ENCODE measurements at regions not wholly inside any gene's neighbourhood (a gene's known extent, or its start where the extent isn't known, plus 50 kb on each side); places are given as distances from the start of the nearest gene placed in this dataset.
"Not testable (repeated sequence)": the region's sequence is repeated elsewhere in the genome, so short reads cannot be mapped to it uniquely, and the experiment has no call there.

- H3K4me1 ChIP-seq (ENCODE audit: control insufficient read depth in 1 of 2, insufficient read depth in 2 of 2, low read length in 2 of 2); H3K27ac ChIP-seq (ENCODE audit: low read length); H3K4me3 ChIP-seq (ENCODE audit: low read depth in 1 of 2, low read length in 2 of 2); H3K36me3 ChIP-seq (ENCODE audit: control insufficient read depth in 1 of 2, insufficient read depth in 2 of 2, low read length in 2 of 2); H3K9me3 ChIP-seq (ENCODE audit: control insufficient read depth in 1 of 2, low read length in 2 of 2); H3K27me3 ChIP-seq (ENCODE audit: low read depth, low read length): not testable (repeated sequence)
These were observed 61.2 kb upstream of the ZNF322 start for GRCh38 chr6:26720663-26721218.

GRCh38 chr6:26730019-26730766, 70.6 kb upstream of the ZNF322 start:
- H3K27ac ChIP-seq (ENCODE audit: low read length); H3K36me3 ChIP-seq (ENCODE audit: control insufficient read depth in 1 of 2, insufficient read depth in 2 of 2, low read length in 2 of 2); H3K4me1 ChIP-seq (ENCODE audit: control insufficient read depth in 1 of 2, insufficient read depth in 2 of 2, low read length in 2 of 2); H3K4me3 ChIP-seq (ENCODE audit: low read depth in 1 of 2, low read length in 2 of 2); H3K9me3 ChIP-seq (ENCODE audit: control insufficient read depth in 1 of 2, low read length in 2 of 2); H3K27me3 ChIP-seq (ENCODE audit: low read depth, low read length): not testable (repeated sequence)

GRCh38 chr6:26734776-26735472, 75.4 kb upstream of the ZNF322 start:
- H3K36me3 ChIP-seq (ENCODE audit: control insufficient read depth in 1 of 2, insufficient read depth in 2 of 2, low read length in 2 of 2); H3K27ac ChIP-seq (ENCODE audit: low read length); H3K27me3 ChIP-seq (ENCODE audit: low read depth, low read length); H3K9me3 ChIP-seq (ENCODE audit: control insufficient read depth in 1 of 2, low read length in 2 of 2); H3K4me1 ChIP-seq (ENCODE audit: control insufficient read depth in 1 of 2, insufficient read depth in 2 of 2, low read length in 2 of 2); H3K4me3 ChIP-seq (ENCODE audit: low read depth in 1 of 2, low read length in 2 of 2): not testable (repeated sequence)

GRCh38 chr6:26739811-26740210, 80.3 kb upstream of the ZNF322 start:
- H3K36me3 ChIP-seq (ENCODE audit: control insufficient read depth in 1 of 2, insufficient read depth in 2 of 2, low read length in 2 of 2): no peaks in the 10 kb centered on the region
- H3K4me1 ChIP-seq (ENCODE audit: control insufficient read depth in 1 of 2, insufficient read depth in 2 of 2, low read length in 2 of 2): no peaks in the 10 kb centered on the region
- H3K9me3 ChIP-seq (ENCODE audit: control insufficient read depth in 1 of 2, low read length in 2 of 2): no peaks in the 10 kb centered on the region
- H3K27ac ChIP-seq (ENCODE audit: low read length): no peak overlapping the region
- H3K27me3 ChIP-seq (ENCODE audit: low read depth, low read length): peaks cover 9% of the 10 kb centered on the region
- no peak overlapping the region for H3K4me3 ChIP-seq (ENCODE audit: low read depth in 1 of 2, low read length in 2 of 2)

GRCh38 chr6:26743157-26743821, 83.7 kb upstream of the ZNF322 start:
- Histone ChIP-seq H3K27me3 (ENCODE audit: low read depth, low read length) (peaks cover 9% of the 10 kb centered on the region), H3K4me3 (ENCODE audit: low read depth in 1 of 2, low read length in 2 of 2) (no peak overlapping the region), H3K9me3 (ENCODE audit: control insufficient read depth in 1 of 2, low read length in 2 of 2) (no peaks in the 10 kb centered on the region), H3K27ac (ENCODE audit: low read length) (no peak overlapping the region), H3K36me3 (ENCODE audit: control insufficient read depth in 1 of 2, insufficient read depth in 2 of 2, low read length in 2 of 2) (no peaks in the 10 kb centered on the region), H3K4me1 (ENCODE audit: control insufficient read depth in 1 of 2, insufficient read depth in 2 of 2, low read length in 2 of 2) (no peaks in the 10 kb centered on the region)

- peaks cover 9% of the 10 kb centered on the region for H3K27me3 ChIP-seq (ENCODE audit: low read depth, low read length)
- no peaks in the 10 kb centered on the region for H3K9me3 ChIP-seq (ENCODE audit: control insufficient read depth in 1 of 2, low read length in 2 of 2)
- H3K36me3 ChIP-seq (ENCODE audit: control insufficient read depth in 1 of 2, insufficient read depth in 2 of 2, low read length in 2 of 2): no peaks in the 10 kb centered on the region
- H3K4me1 ChIP-seq (ENCODE audit: control insufficient read depth in 1 of 2, insufficient read depth in 2 of 2, low read length in 2 of 2): no peaks in the 10 kb centered on the region
- H3K4me3 ChIP-seq (ENCODE audit: low read depth in 1 of 2, low read length in 2 of 2): no peak overlapping the region
- no peak overlapping the region for H3K27ac ChIP-seq (ENCODE audit: low read length)
These were observed 84.6 kb upstream of the ZNF322 start for GRCh38 chr6:26743941-26744699.

GRCh38 chr6:26744837-26745282, 85.3 kb upstream of the ZNF322 start:
- H3K36me3 ChIP-seq (ENCODE audit: control insufficient read depth in 1 of 2, insufficient read depth in 2 of 2, low read length in 2 of 2); H3K4me3 ChIP-seq (ENCODE audit: low read depth in 1 of 2, low read length in 2 of 2); H3K27ac ChIP-seq (ENCODE audit: low read length); H3K27me3 ChIP-seq (ENCODE audit: low read depth, low read length); H3K4me1 ChIP-seq (ENCODE audit: control insufficient read depth in 1 of 2, insufficient read depth in 2 of 2, low read length in 2 of 2); H3K9me3 ChIP-seq (ENCODE audit: control insufficient read depth in 1 of 2, low read length in 2 of 2): not testable (repeated sequence)

GRCh38 chr6:26745964-26746363, 86.4 kb upstream of the ZNF322 start:
- H3K27ac ChIP-seq (ENCODE audit: low read length); H3K9me3 ChIP-seq (ENCODE audit: control insufficient read depth in 1 of 2, low read length in 2 of 2); H3K4me3 ChIP-seq (ENCODE audit: low read depth in 1 of 2, low read length in 2 of 2); H3K4me1 ChIP-seq (ENCODE audit: control insufficient read depth in 1 of 2, insufficient read depth in 2 of 2, low read length in 2 of 2); H3K36me3 ChIP-seq (ENCODE audit: control insufficient read depth in 1 of 2, insufficient read depth in 2 of 2, low read length in 2 of 2); H3K27me3 ChIP-seq (ENCODE audit: low read depth, low read length): not testable (repeated sequence)

GRCh38 chr6:26749126-26749758, 89.7 kb upstream of the ZNF322 start:
- not testable (repeated sequence) for H3K4me3 ChIP-seq (ENCODE audit: low read depth in 1 of 2, low read length in 2 of 2); H3K27ac ChIP-seq (ENCODE audit: low read length); H3K36me3 ChIP-seq (ENCODE audit: control insufficient read depth in 1 of 2, insufficient read depth in 2 of 2, low read length in 2 of 2); H3K27me3 ChIP-seq (ENCODE audit: low read depth, low read length); H3K4me1 ChIP-seq (ENCODE audit: control insufficient read depth in 1 of 2, insufficient read depth in 2 of 2, low read length in 2 of 2); H3K9me3 ChIP-seq (ENCODE audit: control insufficient read depth in 1 of 2, low read length in 2 of 2)

GRCh38 chr6:26749759-26750126, 90.2 kb upstream of the ZNF322 start:
- H3K9me3 ChIP-seq (ENCODE audit: control insufficient read depth in 1 of 2, low read length in 2 of 2); H3K27me3 ChIP-seq (ENCODE audit: low read depth, low read length); H3K4me1 ChIP-seq (ENCODE audit: control insufficient read depth in 1 of 2, insufficient read depth in 2 of 2, low read length in 2 of 2); H3K36me3 ChIP-seq (ENCODE audit: control insufficient read depth in 1 of 2, insufficient read depth in 2 of 2, low read length in 2 of 2); H3K4me3 ChIP-seq (ENCODE audit: low read depth in 1 of 2, low read length in 2 of 2); H3K27ac ChIP-seq (ENCODE audit: low read length): not testable (repeated sequence)

- Histone ChIP-seq H3K36me3 (ENCODE audit: control insufficient read depth in 1 of 2, insufficient read depth in 2 of 2, low read length in 2 of 2) (no peaks in the 10 kb centered on the region), H3K4me1 (ENCODE audit: control insufficient read depth in 1 of 2, insufficient read depth in 2 of 2, low read length in 2 of 2) (no peaks in the 10 kb centered on the region), H3K27me3 (ENCODE audit: low read depth, low read length) (no peaks in the 10 kb centered on the region), H3K9me3 (ENCODE audit: control insufficient read depth in 1 of 2, low read length in 2 of 2) (no peaks in the 10 kb centered on the region), H3K4me3 (ENCODE audit: low read depth in 1 of 2, low read length in 2 of 2) (no peak overlapping the region), H3K27ac (ENCODE audit: low read length) (no peak overlapping the region)
These were observed 94.7 kb upstream of the ZNF322 start for GRCh38 chr6:26754212-26754611.
